OCI-LY7 (cell line): ENCODE measurements at regions not wholly inside any gene's neighbourhood (a gene's known extent, or its start where the extent isn't known, plus 50 kb on each side); places are given as distances from the start of the nearest gene placed in this dataset.

Source experiments
- EZH2phosphoT487 ChIP-seq: fragments of 200-600 bp; sonication (generic); IDR thresholded peaks from 2 replicates; pipeline ENCODE4 v1.6.1; 2018; ENCODE audit warnings: low read depth, borderline replicate concordance, mild to moderate bottlenecking, mixed run types, antibody characterized with exemption, low read length, moderate library complexity, mixed read lengths
- TF ChIP-seq, protein P1 (sequence below): fragments of 200-600 bp; sonication (generic); conservative IDR thresholded peaks from 2 replicates; pipeline ENCODE4 v1.5.1; 2014; ENCODE audit warnings: mild to moderate bottlenecking, antibody characterized with exemption, low read length, moderate library complexity, mixed read lengths

- TF ChIP-seq EZH2phosphoT487, result no peak
- TF ChIP-seq, protein P1, sequence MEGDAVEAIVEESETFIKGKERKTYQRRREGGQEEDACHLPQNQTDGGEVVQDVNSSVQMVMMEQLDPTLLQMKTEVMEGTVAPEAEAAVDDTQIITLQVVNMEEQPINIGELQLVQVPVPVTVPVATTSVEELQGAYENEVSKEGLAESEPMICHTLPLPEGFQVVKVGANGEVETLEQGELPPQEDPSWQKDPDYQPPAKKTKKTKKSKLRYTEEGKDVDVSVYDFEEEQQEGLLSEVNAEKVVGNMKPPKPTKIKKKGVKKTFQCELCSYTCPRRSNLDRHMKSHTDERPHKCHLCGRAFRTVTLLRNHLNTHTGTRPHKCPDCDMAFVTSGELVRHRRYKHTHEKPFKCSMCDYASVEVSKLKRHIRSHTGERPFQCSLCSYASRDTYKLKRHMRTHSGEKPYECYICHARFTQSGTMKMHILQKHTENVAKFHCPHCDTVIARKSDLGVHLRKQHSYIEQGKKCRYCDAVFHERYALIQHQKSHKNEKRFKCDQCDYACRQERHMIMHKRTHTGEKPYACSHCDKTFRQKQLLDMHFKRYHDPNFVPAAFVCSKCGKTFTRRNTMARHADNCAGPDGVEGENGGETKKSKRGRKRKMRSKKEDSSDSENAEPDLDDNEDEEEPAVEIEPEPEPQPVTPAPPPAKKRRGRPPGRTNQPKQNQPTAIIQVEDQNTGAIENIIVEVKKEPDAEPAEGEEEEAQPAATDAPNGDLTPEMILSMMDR, result no peak
Observed at GRCh38 chr2:126975671-126976655, 77.3 kb downstream of the TEX51 start.
